Kidney glomerular epithelial cell (primary cell): ENCODE measurements at regions not wholly inside any gene's neighbourhood (a gene's known extent, or its start where the extent isn't known, plus 50 kb on each side); places are given as distances from the start of the nearest gene placed in this dataset.
"Not testable (repeated sequence)": the region's sequence is repeated elsewhere in the genome, so short reads cannot be mapped to it uniquely, and the experiment has no call there.

Experiments used
- DNase-seq: peaks from one replicate; lab custom pipeline; 2025; lab: John Stamatoyannopoulos, UW

DNA sequence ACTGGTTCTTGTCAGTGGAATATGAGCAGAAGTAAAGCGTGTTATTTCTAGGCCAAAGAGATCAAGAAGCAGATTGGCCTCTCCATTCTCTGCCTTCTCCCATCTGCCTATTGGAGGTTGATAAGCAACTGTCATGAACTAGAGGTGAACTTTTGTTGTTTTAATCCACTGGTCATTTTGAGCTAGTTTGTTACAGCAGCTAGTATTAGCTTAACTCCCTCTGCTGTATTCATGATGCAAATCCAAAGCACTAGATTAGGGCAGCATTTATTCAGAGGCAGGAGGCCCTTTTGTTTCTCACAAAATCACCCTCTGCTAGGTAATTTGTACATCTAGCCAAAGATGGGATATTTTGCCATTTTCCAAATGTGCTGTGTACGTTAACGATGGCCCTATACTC is 97.3 kb upstream of the DPT start:
- no peak for DNase-seq

- DNase-seq: no peak
Measured at GRCh38 chr1:168827557-168827956, 98.6 kb upstream of the DPT start.

DNA sequence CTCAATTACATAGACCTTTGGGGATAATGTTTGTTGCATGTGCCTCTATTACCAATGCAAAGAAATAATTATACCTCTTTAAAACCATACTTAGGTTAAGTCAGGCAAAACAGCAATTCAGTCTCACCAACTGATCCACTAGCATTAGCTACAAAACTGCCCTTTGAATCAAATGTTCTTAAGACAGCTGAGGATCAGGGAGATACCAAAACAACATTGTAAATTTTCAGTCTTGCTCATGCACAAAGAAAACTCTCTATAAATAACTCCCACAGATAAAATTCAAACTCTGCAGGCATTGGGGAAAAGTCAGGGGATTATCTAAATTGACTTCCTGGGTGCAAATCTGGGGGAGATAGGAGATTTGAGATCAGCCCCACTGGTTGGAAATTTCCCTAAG is 100.9 kb upstream of the DPT start:
- DNase-seq: no peak

DNA sequence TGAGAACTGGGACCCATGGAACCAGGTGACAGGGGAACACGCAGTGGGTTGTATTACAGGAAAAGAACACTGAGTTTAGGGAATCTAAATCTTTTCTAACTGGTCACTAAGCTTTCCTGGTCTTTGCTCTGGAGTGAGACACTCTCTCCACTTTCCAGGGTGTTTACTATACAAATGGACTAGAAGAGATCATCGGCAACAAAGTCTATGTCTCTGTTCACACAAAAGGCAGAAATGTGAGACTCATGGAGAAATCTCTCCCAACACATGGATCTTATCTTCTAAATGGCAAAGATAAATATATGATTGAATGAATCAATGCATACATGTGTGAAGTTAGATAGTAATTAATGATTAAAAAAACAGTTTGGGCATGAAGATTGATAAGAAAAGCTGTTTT is 101.6 kb upstream of the DPT start:
- DNase-seq: no peak

DNA sequence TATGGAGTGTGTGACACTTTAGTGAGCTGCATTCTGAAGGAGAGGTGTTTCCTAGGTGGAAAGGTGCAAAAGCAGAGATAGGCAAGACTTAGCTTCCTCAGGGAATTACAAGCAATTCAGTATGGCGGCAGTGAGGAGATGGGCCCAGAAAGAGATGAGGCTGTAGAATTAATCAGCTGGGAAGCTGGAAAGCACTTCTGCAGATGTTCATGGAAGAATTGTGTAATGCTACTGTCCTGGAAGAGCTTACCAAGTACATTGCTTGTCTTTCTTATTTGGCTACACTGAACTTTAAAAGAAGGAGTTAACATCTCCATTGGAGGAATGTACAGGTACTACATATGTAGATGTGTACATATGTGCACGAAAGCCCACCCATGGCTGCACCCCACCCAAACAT is 103.7 kb upstream of the DPT start:
- no peak for DNase-seq

DNA sequence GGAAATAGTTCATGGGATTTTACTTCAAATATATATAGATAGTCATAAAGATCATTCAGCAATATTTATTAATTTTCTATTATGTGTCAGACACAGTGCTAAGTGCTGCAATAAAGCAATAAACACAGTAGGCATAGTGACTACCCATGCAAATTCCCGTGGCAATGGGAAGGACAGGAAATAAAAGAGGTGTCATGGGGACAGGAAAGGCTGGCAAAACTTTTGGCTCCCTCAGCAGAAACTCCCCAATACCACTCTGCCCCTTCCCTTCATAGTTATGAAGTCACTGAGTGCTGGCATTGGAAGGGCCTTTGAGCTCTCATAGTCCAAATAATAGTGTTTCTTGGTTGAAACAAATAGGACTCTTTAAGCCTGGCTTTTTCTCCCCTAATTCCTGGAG is 104.4 kb upstream of the DPT start:
- DNase-seq: no peak

DNA sequence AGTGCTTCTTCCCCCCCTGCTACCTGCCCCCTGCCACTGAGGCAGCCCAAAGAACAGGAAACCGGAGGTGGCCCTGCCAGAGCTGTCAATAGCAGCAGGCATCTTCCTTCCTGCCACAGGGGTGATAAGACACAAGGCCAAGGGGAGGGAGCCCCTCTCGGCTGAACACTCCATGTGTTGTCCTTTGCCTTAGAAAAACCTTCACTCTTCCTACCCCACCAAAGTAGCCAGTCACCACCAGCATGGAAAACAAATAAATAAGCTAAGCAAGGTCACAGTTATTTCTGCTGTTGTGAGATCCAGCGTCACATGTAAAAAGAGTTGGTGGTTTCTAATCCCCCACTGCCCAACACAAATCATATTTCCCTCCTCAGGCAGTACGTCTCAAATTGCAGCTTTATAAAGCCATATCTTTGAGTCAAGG is 104.8 kb upstream of the DPT start:
- DNase-seq: no peak

DNA sequence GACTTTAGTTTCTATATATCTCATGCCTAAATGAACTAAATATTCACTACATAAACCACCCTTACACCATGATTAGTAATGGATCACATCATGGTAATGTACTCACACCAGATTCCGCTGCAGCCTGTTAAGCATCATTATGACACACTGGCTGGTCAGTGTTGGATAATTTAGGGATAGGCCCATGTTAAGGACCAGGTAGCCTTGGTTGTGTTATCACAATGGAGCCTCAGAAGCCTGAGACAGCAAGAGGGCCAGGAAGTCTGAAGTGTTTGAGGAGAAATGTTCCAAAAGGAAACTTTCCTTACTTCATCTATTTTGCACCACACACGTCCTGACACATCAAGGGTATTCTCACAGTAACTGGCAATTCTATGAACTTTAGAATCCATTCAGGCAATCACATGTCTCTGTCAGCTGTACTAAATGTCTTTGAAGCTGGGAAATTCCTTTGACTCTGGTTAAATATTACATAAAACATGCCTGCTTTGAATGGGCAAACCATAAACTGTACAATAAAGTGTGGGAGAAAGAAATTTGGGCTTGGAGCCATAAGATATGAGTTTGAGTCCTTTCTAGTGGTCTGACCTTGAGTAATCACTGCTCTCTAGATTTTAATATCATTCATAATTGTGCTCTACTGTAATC is 105.3 kb upstream of the DPT start:
- peak; percentile 68 for DNase-seq

- DNase-seq: no peak
Measured at GRCh38 chr1:168835176-168835575, 106.2 kb upstream of the DPT start.

- DNase-seq: no peak
Measured at GRCh38 chr1:168835791-168836190, 106.8 kb upstream of the DPT start.

- DNase-seq: no peak
Measured at GRCh38 chr1:168836469-168836868, 107.5 kb upstream of the DPT start.

DNA sequence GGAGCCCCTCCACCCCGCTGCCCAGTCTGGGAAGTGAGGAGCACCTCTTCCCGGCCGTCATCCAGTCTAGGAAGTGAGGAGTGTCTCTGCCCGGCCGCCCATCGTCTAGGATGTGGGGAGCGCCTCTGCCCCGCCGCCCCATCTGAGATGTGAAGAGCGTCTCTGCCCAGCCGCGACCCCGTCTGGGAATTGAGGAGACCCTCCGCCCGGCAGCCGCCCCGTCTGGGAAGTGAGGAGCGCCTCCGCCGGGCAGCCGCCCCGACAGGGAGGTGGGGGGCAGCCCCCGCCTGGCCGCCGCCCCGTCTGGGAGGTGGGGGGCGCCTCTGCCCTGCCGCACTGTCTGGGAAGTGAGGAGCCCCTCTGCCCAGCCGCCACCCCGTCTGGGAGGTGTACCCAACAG is 108.2 kb upstream of the DPT start:
- not testable (repeated sequence) for DNase-seq

DNA sequence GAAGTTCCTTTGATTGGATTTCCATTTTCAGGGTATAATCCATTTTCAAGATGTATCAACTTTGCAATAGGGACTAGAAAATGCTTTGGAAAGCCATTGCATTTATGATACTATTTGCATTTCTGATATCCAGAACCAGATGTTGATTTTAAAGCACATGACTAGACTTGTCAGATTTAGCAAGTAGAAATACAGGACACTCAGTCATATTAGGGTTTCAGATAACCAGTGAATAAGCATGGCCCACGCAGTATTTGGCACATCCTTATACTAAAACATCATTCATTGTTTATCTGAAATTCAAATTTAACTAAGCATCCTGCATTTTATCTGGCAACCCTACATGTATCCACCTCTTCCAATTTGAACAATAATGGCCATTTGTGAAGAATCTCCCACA is 113.3 kb upstream of the DPT start:
- DNase-seq: no peak

DNA sequence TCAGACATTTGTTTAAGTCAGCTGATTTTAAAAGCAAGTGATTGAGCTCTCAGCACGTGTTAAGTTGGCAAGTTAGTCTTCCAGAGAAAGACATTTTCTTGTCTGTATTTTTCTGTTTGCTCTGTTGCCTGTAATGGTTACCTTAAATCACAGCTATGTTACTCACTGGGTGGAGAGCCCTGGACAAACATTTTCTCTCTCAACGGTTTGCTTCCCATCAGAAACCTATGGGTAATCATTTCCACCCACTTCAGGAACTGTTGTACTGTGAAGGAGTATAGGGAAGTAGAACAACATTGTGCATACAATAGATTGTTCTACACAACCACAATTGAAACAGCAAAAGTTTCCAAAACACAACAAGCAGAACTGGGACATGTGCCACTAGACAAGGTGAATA is 113.9 kb upstream of the DPT start:
- DNase-seq: no peak

DNA sequence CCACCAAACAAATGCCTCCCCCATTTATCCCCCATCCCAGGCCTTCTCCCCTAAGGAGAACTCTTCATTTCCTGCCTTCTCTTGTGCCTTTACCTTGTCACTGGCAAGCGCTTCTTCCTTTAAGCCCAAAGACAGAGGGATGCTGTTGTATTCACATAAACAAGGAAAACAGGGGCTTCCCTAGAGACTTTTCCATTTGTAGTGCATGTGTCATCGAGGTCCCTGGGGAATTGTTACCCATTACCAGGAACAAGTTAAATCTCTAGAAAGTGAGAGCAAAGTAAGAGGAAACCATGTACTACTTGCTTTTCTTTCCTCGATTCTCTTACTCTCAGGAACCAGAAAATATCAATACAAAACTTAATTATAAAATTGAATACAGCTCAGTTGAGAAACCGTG is 114.4 kb upstream of the DPT start:
- no peak for DNase-seq

- DNase-seq: no peak
Measured at GRCh38 chr1:168843950-168844349, 114.9 kb upstream of the DPT start.

- DNase-seq: no peak
Measured at GRCh38 chr1:168845140-168845539, 116.1 kb upstream of the DPT start.

GRCh38 chr1:168848051-168848450 is 119.0 kb upstream of the DPT start:
- DNase-seq: no peak

DNA sequence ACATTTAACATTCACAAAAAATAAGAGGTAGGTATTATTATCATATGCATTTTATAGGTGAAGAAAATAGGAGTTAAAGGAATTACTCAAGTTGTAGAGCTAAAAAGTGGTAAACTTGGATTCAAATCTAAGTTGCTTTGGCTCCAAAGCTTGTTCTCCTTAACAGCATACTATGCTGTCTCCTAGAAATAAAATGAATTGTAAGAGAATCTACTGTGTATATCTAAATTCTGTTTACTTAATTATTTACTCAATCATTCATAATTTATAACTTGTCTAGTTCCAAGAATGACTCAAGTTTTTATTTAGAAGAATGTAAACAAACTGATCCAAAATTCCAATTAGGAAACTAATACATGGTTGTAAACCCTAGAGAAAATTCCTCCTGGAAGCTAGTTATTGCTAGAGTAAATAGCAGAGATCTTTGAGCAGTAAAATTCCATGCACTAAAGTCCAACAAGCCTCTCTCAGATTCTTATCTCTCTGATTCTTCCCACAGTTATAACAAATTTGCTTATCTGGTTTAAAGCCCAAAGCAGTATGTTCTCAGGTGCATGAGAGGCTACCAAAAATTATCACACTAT is 132.5 kb upstream of the DPT start:
- DNase-seq: no peak

DNA sequence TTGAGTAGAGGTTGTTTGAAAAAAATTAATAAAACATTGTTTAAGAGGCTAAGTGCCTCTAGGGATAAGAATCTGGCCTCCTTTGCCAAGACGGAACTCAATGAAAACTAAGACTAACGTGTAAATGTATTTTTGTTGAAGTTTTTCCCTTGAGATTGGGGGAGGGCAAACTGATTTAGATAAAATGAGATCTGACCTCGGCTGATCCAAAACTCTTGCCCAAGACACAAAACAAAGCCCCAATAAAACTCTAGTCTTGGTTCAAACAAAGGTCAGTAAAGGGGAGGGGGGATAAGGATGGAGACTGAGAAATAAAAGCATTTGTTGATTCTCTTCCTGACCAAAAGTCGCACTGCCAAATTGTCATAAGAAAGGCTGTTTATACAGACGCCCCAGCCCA is 134.8 kb upstream of the DPT start:
- DNase-seq: no peak

- no peak for DNase-seq
Measured at GRCh38 chr1:168864266-168864665, 135.3 kb upstream of the DPT start.

DNA sequence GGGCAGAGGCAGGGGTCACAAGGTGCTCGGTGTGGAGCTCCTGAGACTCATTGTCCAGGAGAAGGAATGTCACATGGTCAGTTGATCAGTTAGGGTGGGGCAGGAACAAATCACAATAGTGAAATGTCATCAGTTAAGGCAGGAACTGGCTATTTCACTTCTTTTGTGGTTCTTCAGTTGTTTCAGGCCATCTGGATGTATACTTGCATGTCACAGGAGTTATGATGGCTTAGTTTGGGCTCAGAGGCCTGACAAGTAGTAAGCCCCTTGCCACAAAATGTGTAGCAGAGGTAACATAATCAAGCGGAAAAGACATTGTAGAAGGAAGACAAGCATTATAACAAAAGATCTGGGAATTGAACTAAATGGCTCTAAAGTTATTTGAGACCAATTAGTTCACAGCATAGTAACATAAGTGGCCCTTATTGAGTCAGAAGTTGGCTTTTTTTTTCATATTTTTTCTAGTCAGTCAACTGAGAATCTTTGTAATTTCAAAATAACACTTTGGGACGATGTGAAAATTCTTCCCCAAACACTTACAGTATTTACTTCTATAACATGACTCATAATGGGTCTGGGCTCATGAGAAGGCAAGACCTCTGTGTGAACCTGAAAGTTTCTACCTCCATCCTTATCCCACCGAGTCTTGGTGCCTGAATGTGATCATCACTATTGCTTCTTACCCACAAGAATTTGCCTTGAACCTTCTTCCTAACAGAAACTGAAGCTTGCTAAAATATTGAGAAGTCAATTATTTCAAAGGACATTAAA is 137.0 kb upstream of the DPT start:
- no peak for DNase-seq

- DNase-seq: no peak
Measured at GRCh38 chr1:168867941-168868634, 139.1 kb upstream of the DPT start.
